HepG2 (cell line): ENCODE measurements at regions not wholly inside any gene's neighbourhood (a gene's known extent, or its start where the extent isn't known, plus 50 kb on each side); places are given as distances from the start of the nearest gene placed in this dataset.

Source experiments
- ATAD3A ChIP-seq: sonication (generic); formaldehyde crosslinking; IDR thresholded peaks from 2 replicates; pipeline ENCODE4 v1.4.0; 2020; ENCODE audit warnings: missing genetic modification reagents
- ATF7 ChIP-seq, 2 experiments: fragments of 450-650 bp in 1 of 2; sonication (generic) in 1 of 2; formaldehyde crosslinking in 1 of 2; IDR thresholded peaks; 2 replicates each; pipeline versions ENCODE4 v1.4.0 to v1.6.1; 2016 to 2020; ENCODE audit warnings: antibody characterized with exemption in 1 of 2, mild to moderate bottlenecking in 1 of 2, missing genetic modification reagents in 1 of 2
- DMAP1 ChIP-seq: IDR thresholded peaks from 2 replicates; pipeline ENCODE4 v1.6.1; 2016
- HOXA5 ChIP-seq: sonication (generic); formaldehyde crosslinking; IDR thresholded peaks from 2 replicates; pipeline ENCODE4 v1.4.0; 2020; ENCODE audit warnings: missing genetic modification reagents
- IKZF5 ChIP-seq: IDR thresholded peaks from 2 replicates; pipeline ENCODE4 v1.6.1; 2018; ENCODE audit warnings: missing genetic modification reagents, mild to moderate bottlenecking, missing compliant biosample characterization
- IRF9 ChIP-seq: sonication (generic); formaldehyde crosslinking; IDR thresholded peaks from 2 replicates; pipeline ENCODE4 v1.8.0; 2022; ENCODE audit warnings: missing genetic modification reagents, mild to moderate bottlenecking, borderline replicate concordance
- MLLT10 ChIP-seq: sonication (generic); formaldehyde crosslinking; IDR thresholded peaks from 2 replicates; pipeline ENCODE4 v1.4.0; 2020; ENCODE audit warnings: missing genetic modification reagents
- NR2F1 ChIP-seq, 2 experiments: fragments of 450-650 bp in 1 of 2; formaldehyde crosslinking in 1 of 2; IDR thresholded peaks; 2 replicates each; pipeline versions ENCODE4 v1.5.0 to v1.6.1; 2016 to 2020; ENCODE audit warnings: mild to moderate bottlenecking in 1 of 2, missing compliant biosample characterization in 1 of 2, missing genetic modification reagents in 1 of 2, moderate library complexity in 1 of 2
- REPIN1 ChIP-seq: sonication (generic); formaldehyde crosslinking; IDR thresholded peaks from 2 replicates; pipeline ENCODE4 v1.8.0; 2022; ENCODE audit warnings: missing genetic modification reagents, low read depth, mild to moderate bottlenecking, borderline replicate concordance
- TFDP1 ChIP-seq: IDR thresholded peaks from 2 replicates; pipeline ENCODE4 v1.6.1; 2016; ENCODE audit warnings: missing compliant biosample characterization, missing genetic modification reagents, borderline replicate concordance
- ZNF251 ChIP-seq: sonication (generic); formaldehyde crosslinking; IDR thresholded peaks from 2 replicates; pipeline ENCODE4 v1.9.0; 2021; ENCODE audit warnings: mild to moderate bottlenecking, missing genetic modification reagents
- ZNF30 ChIP-seq: sonication (generic); formaldehyde crosslinking; IDR thresholded peaks from 2 replicates; pipeline ENCODE4 v1.5.0; 2020; ENCODE audit warnings: mild to moderate bottlenecking, missing genetic modification reagents
- ZNF782 ChIP-seq: sonication (generic); formaldehyde crosslinking; IDR thresholded peaks from 2 replicates; pipeline ENCODE4 v1.4.0; 2020; ENCODE audit warnings: missing genetic modification reagents, mild to moderate bottlenecking, borderline replicate concordance

- TF ChIP-seq ZNF30 = no peak
- no peak for TF ChIP-seq ATF7 (IDR thresholded peaks at IDR 0.05)
- TF ChIP-seq ATF7 (CRISPR knock-in tag; IDR thresholded peaks at IDR 0.05) = 0 out of 2 replicates have a peak, but pooled peaks have one; percentile 51
- TF ChIP-seq MLLT10 (CRISPR knock-in tag) = no peak
- no peak for TF ChIP-seq IRF9 (CRISPR knock-in tag)
- no peak for TF ChIP-seq TFDP1 (CRISPR knock-in tag)
- no peak for TF ChIP-seq HOXA5
- TF ChIP-seq ZNF251 (CRISPR knock-in tag) = no peak
- no peak for TF ChIP-seq REPIN1 (CRISPR knock-in tag)
- no peak for TF ChIP-seq ATAD3A (CRISPR knock-in tag)
- TF ChIP-seq ZNF782 (CRISPR knock-in tag) = 0 out of 2 replicates have a peak, but pooled peaks have one; percentile 27
- TF ChIP-seq DMAP1 (CRISPR knock-in tag) = no peak
- TF ChIP-seq NR2F1 (CRISPR knock-in tag; IDR thresholded peaks at IDR 0.05) = no peak
- no peak for TF ChIP-seq IKZF5 (CRISPR knock-in tag)
Measured at GRCh38 chr15:100716456-100717085, 114.2 kb downstream of the ASB7 start (continued).
